ENCODE measurements at regions not wholly inside any gene's neighbourhood (a gene's known extent, or its start where the extent isn't known, plus 50 kb on each side); places are given as distances from the start of the nearest gene placed in this dataset.

GRCh38 chr10:3886191-3886590 lies 101.2 kb upstream of the KLF6 start:
- peak overlapping the region; percentile 39 for H3K4me3 ChIP-seq
- peaks cover 16 to 40% of the 10 kb centered on the region in 2 donors for H3K4me1 ChIP-seq (ENCODE audit: control insufficient read depth in 1 of 2, low read depth in 2 of 2)
- ATAC-seq (ENCODE audit: insufficient number of reproducible peaks, low FRiP score, low read depth): no peak
- DNase-seq (ENCODE audit: low spot score): no peak
- H3K27me3 ChIP-seq (replicated peaks; ENCODE audit: insufficient read depth): no peaks in the 10 kb centered on the region
- H3K9me3 ChIP-seq: no peaks in the 10 kb centered on the region
- H3K27ac ChIP-seq: peak overlapping the region; percentile 89 to 95
- TF ChIP-seq, protein P1, sequence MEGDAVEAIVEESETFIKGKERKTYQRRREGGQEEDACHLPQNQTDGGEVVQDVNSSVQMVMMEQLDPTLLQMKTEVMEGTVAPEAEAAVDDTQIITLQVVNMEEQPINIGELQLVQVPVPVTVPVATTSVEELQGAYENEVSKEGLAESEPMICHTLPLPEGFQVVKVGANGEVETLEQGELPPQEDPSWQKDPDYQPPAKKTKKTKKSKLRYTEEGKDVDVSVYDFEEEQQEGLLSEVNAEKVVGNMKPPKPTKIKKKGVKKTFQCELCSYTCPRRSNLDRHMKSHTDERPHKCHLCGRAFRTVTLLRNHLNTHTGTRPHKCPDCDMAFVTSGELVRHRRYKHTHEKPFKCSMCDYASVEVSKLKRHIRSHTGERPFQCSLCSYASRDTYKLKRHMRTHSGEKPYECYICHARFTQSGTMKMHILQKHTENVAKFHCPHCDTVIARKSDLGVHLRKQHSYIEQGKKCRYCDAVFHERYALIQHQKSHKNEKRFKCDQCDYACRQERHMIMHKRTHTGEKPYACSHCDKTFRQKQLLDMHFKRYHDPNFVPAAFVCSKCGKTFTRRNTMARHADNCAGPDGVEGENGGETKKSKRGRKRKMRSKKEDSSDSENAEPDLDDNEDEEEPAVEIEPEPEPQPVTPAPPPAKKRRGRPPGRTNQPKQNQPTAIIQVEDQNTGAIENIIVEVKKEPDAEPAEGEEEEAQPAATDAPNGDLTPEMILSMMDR (IDR thresholded peaks at IDR 0.05): no peak
- no peaks in the 10 kb centered on the region for H3K36me3 ChIP-seq

DNA sequence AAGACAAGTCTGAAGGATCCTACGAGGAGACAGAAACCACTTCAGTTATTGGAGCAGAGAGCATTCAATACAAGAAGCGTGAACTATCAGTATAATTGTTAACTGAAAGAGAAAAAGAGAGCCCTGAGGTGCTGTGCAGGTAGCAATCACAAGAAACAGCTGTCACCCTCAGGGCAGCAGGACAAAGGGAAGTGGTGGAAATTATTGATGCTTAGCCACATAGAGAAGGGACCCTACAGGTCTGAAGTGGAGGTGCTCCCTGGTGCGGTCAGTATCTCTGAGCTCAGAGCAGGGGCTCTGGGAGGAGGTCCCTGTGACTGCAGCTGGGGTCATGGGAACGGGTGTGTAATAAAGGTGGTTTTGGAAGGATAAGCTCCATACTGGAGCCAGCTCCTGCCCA lies 97.8 kb upstream of the KLF6 start:
- no peaks in the 10 kb centered on the region for H3K36me3 ChIP-seq
- no peak overlapping the region for H3K27ac ChIP-seq
- no peaks in the 10 kb centered on the region for H3K9me3 ChIP-seq
- no peak for DNase-seq (ENCODE audit: low spot score)
- TF ChIP-seq, protein P1 (IDR thresholded peaks at IDR 0.05): no peak
- peaks cover 6 to 17% of the 10 kb centered on the region in 2 donors for H3K4me1 ChIP-seq (ENCODE audit: control insufficient read depth in 1 of 2, low read depth in 2 of 2)
- H3K27me3 ChIP-seq (replicated peaks; ENCODE audit: insufficient read depth): no peaks in the 10 kb centered on the region
- no peak for ATAC-seq (ENCODE audit: insufficient number of reproducible peaks, low FRiP score, low read depth)
- H3K4me3 ChIP-seq: no peak overlapping the region

GRCh38 chr10:3881622-3882021 lies 96.6 kb upstream of the KLF6 start:
- Histone ChIP-seq H3K9me3 (no peaks in the 10 kb centered on the region), H3K27me3 (replicated peaks; ENCODE audit: insufficient read depth) (no peaks in the 10 kb centered on the region), H3K36me3 (no peaks in the 10 kb centered on the region), H3K27ac (no peak overlapping the region), H3K4me3 (no peak overlapping the region), H3K4me1 (ENCODE audit: control insufficient read depth in 1 of 2, low read depth in 2 of 2) (peaks cover 4 to 10% of the 10 kb centered on the region in 2 donors)
- no peak for ATAC-seq (ENCODE audit: insufficient number of reproducible peaks, low FRiP score, low read depth)
- TF ChIP-seq, protein P1 (IDR thresholded peaks at IDR 0.05): no peak
- DNase-seq (ENCODE audit: low spot score): no peak

GRCh38 chr10:3879073-3879472 lies 94.1 kb upstream of the KLF6 start:
- ATAC-seq (ENCODE audit: insufficient number of reproducible peaks, low FRiP score, low read depth) (no peak), DNase-seq (ENCODE audit: low spot score) (no peak)
- no peaks in the 10 kb centered on the region for H3K36me3 ChIP-seq
- no peak overlapping the region for H3K27ac ChIP-seq
- peaks cover 1 to 11% of the 10 kb centered on the region in 2 donors for H3K4me1 ChIP-seq (ENCODE audit: control insufficient read depth in 1 of 2, low read depth in 2 of 2)
- H3K9me3 ChIP-seq: no peaks in the 10 kb centered on the region
- TF ChIP-seq, protein P1 (IDR thresholded peaks at IDR 0.05): no peak
- no peak overlapping the region for H3K4me3 ChIP-seq
- H3K27me3 ChIP-seq (replicated peaks; ENCODE audit: insufficient read depth): no peaks in the 10 kb centered on the region

DNA sequence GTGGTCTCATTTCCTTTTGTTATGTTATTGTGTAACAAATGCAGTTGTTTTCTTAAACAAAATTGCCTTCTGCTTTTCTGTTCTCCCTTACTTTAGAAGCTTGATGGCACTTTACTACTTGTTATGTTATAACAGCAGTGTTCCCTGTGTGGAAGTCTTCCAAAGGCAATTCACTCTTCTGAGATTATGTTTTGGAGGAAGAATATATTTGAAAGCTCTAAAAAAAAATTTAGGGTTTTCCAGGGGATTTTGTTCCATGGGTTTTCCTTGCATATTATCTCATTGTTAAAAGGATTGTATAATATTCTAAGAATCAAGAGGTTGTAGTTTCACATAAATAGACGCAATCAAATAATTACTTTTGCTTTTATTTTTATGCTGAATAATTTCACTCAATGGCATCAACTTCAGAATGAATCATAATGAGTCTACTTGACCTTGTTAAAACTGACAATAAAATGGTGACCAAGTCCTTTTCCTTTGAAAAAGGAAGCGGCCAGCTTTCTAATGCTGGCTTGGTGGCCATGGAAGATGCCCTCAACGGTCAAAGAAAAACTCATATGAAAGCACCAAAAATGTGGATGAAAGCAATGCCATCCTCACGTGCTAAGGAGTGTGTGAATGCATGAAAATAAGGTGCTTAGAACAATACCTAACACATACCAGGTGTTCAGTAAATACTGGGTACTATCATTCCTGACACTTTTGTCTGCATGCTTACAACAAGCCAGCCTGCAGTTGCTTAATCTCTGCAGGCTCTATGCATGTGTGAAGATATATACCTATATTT lies 92.4 kb upstream of the KLF6 start:
- no peaks in the 10 kb centered on the region for H3K36me3 ChIP-seq
- DNase-seq (ENCODE audit: low spot score): no peak
- no peak for ATAC-seq (ENCODE audit: insufficient number of reproducible peaks, low FRiP score, low read depth)
- no peaks in the 10 kb centered on the region for H3K9me3 ChIP-seq
- H3K4me1 ChIP-seq (ENCODE audit: control insufficient read depth in 1 of 2, low read depth in 2 of 2): peaks cover 11 to 14% of the 10 kb centered on the region in 2 donors
- H3K27ac ChIP-seq: peak overlapping the region in 1 of 2 donors; percentile 18
- TF ChIP-seq, protein P1 (IDR thresholded peaks at IDR 0.05): no peak
- no peaks in the 10 kb centered on the region for H3K27me3 ChIP-seq (replicated peaks; ENCODE audit: insufficient read depth)
- no peak overlapping the region for H3K4me3 ChIP-seq
